Putamen (tissue), 1 donor: ENCODE measurements at regions not wholly inside any gene's neighbourhood (a gene's known extent, or its start where the extent isn't known, plus 50 kb on each side); places are given as distances from the start of the nearest gene placed in this dataset.
"Not testable (repeated sequence)": the region's sequence is repeated elsewhere in the genome, so short reads cannot be mapped to it uniquely, and the experiment has no call there.

Source experiments
- DNase-seq: peaks from one replicate; pipeline ENCODE4 v3.0.0-alpha.2; 2016; ENCODE audit warnings: low spot score

DNA sequence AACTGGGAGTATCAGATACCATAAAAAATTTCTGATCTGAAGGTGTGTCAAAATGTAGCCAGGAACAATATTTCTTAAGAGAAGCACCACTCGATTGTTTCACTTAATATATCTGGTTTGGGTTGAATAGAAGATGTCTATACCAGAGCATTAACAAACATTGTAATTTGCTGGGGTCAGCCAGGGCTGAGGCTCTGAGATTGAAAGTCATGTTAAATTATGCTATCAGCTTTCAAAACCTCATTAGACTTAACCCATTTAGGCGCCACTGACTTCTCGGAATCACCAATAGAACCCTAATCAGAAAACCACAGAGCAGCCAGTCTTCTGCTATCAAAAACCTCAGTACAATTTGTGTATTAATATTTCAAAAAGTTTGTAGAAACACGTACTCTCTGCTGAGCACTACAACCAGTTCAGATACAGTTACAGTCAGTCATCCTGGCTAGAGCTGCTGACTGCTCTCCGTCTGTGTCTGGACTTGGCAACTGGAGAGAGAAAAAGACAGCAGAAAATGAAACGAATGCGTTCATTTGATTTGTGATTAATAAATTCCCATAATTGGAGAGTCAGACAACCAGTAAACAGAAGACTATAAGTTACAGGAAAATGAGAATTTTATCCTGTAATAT lies 848.6 kb upstream of the PABPC4L start:
- no peak for DNase-seq

DNA sequence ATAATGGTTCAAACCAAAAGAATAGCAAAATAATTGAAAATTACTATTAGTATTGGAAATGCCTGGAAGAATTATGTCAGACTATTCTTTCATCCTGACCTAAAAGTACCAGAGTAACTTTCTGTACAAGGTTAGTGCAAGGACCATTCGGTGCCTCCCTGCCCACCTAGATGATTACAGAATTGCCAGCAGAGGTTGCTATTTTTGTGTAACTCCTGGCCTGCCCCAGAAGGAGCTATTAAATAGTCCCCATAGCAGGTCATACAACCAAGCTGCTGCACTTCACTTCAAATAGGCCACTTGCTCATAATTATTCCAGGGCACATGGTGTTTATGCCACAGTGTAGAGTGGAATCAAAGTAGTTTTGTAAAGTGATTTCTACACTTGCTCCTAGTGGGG lies 831.1 kb upstream of the PABPC4L start:
- DNase-seq = no peak

DNA sequence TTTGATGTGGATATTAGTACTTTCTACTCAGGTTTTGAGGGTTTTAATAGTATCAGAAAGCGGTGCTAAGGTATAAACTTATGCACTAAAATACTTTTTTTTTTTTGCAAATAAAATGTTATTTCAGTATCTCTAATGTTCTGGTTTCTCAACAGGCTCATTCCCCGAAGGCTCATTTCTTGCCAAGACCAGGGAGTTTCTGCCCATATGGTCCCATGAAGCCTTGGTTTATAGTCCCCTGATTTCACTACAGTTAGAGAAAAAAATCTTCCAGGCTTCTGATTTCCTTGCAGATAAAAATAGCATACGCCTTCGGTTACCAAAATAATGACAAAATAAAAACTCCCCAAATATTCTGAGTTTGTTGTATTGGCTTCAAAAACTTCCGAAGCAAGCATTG lies 814.2 kb upstream of the PABPC4L start:
- DNase-seq = no peak

DNA sequence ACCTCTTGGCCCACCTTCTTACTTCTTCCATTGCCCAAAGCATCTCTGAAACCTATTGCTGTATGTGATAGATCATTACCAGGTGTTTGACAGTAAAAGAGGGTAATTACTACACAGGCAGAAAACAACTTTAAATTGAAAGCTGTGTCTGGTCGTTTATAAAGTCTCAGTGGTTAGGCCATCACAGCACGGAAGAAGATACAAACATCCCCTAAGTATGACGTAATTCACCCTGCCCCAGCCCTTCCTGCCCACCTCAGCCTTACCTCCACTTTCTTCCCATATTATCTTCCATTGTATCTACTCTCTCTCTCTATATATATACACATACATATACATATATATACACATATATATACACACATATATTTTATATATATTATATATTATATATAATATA lies 805.8 kb upstream of the PABPC4L start:
- no peak for DNase-seq

DNA sequence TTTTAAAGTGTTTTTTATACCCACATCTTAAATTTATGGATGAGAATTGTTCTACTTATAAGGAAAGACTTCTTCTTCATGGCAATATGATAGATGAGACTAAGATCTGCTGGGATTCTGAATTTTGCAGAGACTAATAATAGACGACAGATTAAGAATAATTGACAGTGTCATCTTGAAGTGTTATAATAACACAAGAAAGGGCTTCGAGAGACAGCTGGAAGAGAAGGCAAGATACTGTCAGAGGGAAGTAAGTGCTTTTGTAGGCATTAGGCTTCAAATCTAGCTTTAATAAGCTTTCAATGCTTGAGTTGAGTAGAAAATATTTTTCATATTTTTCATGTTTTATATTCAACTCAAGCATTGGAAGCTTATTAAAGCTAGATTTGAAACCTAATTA lies 797.6 kb upstream of the PABPC4L start:
- DNase-seq = peak; percentile 44

DNA sequence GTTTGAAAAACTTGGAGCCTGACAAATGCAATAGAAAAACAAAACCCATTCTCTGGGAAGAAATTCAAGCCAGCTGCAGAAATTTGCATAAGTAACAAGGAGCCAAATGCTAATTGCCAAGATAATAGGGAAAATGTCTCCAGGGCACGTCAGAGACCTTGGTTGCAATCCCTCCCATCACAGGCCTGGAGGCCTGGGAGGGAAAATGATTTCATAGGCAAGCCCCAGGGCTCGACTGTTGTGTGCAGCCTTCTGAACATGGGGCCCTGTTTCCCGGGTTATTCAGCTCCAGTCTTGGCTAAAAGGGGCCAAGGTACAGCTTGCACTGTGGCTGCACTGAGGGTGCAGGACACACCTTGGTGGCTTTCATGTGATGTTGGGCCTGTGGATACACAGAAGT lies 760.4 kb upstream of the PABPC4L start:
- no peak for DNase-seq

DNA sequence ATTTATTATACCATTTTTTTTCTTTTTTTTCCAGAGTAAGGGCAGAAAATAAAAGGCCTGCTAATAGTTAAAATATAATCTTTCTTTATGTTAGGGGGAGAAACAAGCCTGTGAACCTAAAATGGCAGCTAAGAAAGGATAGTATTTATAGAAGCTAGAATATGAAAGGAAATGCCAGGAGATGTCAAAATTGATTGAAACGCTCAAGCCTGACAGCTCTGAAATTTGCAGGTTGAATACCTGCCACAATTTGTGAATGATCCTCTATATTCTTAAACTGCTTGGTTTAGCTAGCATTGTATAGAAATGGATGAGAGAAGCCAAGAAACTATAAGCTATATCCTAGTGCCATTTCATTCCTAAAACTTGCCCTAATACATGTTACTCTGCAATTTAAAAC lies 757.3 kb upstream of the PABPC4L start:
- no peak for DNase-seq

DNA sequence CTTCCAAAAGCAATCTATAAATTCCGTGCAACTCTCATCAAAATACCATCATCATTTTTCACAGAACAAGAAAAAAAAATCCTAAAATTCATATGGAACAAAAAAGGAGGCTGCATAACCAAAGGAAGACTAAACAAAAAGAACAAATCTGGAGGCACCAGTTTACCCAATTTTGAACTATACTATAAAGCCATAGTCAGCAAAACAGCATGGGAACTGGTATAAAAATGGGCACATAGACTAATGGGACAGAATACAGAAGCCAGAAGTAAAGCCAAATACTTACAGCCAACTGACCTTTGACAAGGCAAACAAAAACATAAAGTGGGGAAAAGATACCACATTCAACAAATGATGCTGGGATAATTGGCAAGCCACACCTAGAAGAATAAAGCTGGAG lies 753.5 kb upstream of the PABPC4L start:
- no peak for DNase-seq

DNA sequence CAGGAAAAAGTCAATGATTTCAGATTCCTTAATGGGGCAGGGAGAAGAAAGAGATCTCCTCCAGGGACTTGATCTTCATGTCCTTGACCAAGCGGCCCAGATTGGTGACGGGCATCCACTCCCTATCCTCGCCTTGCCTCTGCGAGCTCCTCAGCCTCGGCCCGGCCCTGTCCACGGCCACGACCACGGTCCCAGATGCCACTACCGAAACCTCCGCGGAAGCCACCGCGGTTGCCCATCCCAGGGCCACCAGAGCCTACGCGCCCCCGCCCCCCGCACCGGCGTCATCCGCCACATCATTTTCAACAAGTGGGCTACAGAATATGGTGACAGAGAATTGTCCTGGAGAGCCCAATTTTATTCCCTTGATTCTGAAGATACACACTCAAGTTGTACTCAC lies 751.2 kb upstream of the PABPC4L start:
- DNase-seq = no peak

DNA sequence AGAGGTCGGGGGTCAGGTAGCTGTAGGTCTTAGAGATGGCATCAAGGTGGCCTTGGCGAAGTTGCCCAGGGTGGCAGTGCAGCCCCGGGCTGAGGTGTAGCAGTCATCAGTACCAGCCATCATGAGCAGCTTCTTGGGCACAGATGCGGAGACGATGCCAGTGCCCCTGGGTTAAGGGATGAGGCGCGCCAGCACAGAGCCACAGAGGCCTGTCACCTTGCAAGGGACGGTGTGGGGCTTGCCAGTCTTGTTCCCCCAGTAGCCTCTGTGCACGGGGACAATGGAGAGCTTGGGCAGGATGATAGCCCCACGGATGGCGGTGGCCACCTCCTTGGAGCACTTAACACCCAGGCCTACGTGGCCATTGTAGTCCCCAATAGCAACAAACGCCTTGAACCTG lies 750.7 kb upstream of the PABPC4L start:
- no peak for DNase-seq

DNA sequence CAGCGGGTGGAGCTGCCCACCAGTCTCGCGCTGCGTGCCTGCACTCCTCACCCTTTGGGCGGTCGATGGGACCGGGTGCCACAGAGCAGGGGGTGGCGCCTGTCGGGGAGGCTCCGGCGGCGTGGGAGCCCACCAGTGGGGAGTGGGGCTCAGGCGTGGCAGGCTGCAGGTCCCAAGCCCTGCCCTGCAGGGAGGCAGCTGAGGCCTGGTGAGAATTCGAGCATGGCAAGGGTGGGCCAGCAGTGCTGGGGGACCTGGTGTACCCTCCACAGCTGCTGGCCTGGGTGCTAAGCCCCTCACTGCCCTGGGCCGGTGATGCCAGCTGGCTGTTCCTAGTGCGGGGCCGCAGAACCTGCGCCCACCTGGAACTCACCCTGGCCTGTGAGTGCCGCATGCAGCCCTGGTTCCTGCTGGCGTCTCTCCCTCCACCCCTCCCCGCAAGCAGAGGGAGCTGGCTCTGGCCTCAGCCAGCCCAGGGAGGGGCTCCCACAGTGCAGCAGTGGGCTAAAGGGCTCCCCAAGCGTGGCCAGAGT lies 746.6 kb upstream of the PABPC4L start:
- no peak for DNase-seq

DNA sequence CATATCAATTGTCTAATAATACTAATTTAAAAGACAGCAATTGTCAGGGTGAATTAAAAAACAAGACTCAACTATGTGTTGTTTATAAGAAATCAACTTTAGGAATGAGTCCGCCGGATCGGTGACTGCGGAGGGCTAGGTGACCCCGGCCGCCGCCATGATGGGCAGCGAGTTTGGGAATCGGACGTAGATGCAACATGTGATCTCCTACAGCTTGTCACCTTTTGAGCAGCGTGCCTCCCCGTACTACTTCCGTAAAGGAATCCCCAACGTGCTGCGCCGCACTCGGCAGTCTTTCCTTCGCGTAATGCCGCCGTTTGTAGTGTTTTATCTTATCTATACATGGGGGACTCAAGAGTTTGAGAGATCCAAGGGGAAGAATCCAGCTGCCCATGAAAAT lies 742.5 kb upstream of the PABPC4L start:
- no peak for DNase-seq

DNA sequence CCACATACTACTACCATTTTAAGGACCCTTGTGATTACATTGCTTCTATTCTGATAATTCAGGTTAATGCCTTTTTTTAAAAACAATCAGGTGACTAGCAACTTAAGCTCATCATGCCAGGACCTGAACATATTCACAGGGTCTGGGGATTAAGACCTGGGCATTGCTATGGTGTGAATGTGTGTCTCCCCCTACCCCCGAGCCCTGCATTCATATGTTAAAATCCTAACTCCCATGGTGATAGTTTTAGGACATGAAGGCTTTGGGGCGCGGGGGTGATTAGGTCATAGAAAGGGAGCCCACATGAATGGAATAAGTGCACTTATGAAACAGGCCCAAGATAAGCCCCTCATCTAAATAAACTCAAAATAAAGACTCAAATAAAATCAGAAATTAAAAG lies 734.4 kb upstream of the PABPC4L start:
- no peak for DNase-seq

DNA sequence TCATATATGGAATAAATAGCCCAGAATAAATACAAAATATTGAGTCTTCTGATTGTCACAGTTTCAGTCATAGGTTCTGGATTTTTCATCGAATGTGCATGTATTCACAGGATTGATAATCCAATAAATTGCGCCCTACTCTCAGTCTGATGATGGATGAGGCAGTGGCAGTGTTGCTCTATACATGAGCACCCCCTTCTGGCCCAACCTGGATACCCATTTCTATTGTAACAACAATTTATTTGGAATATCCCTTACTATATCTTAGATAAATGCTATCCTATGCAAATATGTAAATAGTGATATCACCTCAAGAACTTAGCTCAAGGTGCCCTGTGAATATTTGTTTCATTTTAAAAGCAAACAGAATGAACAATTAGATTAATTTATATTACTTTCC lies 733.7 kb upstream of the PABPC4L start:
- DNase-seq = no peak

DNA sequence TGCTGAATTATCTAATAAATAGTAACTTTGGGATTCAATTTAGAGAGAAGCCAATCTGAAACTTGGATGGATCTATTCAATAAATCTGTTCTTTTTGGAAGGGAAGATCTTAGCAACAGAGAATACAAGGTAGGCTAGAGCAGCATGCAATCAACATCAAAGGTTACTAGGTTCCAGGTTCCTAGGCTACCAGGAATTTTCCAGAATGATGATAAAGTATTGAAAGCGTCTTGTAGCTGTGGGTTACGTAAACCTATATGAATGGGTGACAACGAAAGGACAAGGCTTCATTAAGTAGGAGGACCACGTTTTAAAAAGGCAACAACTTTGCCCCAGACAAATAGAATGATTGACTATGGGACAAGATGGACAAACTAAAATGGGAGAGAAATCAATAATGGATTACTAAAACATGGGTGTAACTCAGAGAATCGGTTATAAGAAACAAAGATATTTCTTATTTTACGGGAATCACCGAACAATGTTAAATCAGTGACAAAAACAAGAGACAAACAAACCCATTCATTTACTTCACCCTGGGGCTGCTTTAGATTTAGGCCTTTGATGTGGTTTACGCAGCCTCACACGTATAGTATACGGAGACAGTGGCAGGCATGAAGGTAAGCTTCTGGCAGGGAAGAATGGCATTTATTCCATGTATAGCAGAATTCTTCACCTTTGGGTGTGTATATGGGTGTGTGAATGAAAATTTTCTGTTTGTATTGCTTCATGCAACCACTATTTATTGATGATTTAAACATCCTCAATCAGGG lies 732.6 kb upstream of the PABPC4L start:
- DNase-seq = no peak

DNA sequence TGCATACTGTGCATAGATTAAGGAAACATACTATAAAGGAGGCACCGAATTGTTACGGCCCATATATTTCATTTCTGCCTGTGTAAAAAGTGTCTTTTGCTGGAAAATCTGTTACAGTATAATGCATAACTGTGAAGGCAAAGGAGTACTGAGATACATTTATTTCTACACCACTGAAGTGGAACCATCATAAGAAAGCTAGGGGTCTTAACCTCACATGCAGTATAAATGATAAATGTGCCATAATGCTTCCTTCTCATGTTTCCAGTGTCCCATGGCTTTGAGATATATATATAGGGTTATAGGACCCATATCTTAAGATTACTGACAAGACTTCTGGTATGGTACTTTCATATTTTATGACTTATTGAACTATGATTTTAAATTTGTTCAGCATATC lies 713.8 kb upstream of the PABPC4L start:
- no peak for DNase-seq

DNA sequence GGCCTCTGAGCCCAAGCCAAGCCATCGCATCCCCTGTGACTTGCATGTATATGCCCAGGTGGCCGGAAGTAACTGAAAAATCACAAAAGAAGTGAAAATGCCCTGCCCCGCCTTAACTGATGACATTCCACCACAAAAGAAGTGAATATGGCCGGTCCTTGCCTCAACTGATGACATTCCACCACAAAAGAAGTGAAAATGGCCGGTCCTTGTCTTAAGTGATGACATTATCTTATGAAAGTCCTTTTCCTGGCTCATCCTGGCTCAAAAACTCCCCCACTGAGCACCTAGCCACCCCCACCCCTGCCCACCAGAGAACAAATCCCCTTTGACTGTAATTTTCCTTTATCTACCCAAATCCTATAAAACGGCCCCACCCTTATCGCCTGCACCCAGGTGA lies 712.7 kb upstream of the PABPC4L start:
- not testable (repeated sequence) for DNase-seq

DNA sequence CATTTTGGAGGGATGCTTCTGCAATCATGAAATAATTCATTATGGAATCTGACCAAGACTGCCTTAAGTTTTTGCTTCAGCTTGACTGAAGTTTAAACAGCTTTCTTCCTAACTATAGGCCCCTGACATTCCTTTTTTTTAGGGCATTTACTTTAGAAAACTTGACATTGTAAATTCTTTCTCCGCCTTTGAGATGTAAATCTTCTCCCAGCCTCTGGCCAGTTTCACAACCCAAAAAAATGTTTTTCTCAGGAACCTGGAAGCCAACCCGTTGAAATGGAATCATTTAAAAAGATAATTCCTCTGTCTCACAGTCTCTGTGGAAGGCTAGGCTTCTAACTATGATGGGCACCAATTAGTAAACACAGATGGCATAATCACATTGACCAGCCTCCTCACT lies 710.4 kb upstream of the PABPC4L start:
- no peak for DNase-seq

DNA sequence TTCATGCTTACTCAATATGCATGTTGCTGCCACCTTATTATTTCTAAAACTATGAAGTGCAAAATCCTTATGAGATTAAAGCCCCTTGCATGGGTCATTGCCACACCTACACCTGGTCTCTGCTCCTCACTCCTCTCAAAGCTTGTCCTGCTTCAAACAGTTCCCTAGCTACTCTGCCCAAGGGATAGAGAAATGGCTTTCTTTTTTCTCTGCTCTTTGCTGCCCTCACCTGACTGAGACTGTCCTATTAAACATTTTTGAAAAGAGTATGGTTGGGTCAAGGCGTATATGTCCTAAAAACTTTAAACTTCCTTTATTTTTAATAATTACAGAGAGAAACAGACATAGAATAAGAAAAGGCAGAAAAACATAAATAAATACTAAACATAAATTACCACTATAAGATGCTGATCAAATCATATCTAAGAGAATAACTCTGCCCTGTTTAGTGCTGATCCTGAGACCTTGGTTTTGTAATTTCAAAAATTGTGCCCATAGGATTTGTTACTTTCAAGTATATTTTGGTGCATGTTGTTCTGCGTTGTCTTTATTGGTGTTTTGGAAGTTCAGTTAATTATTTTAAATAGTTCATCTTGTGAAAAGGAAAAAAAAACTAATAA lies 704.9 kb upstream of the PABPC4L start:
- peak; percentile 7 for DNase-seq

DNA sequence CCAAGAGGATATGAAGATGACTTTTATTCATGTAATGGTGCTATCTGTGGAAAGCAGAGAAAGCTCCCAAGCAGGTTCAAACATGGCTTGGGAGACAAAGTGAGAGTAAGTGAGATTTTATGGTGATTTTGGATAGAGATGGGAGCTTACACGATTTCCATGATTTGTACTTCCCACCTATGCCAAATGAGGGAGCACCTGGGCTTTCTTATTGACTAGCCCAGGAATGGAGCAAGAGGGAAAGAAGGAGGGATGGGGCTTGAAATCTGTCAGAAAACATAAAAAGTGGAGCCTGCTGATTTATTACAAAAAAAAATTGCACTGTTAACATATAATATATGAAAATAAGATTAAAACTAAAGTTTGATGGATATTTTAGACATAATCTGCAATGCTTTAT lies 703.5 kb upstream of the PABPC4L start:
- DNase-seq = no peak

DNA sequence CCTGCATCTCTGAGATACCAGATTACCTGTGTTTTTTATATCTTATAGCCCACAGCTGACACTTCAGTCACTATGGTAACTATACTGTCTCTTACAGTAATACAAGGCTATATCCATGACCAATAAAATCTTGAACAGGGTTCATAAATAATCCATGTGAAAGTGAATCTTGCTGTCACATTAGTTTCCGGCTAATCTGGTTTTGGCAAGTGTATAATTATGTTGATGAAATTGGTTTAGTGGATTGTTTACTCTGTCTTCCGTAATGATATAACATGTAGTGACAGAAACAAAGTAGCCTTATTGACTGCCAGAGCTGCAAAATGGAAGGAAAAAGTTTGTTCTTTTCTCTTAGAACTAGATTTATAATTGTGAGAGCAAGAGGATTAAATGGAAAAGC lies 686.6 kb upstream of the PABPC4L start:
- DNase-seq = no peak

DNA sequence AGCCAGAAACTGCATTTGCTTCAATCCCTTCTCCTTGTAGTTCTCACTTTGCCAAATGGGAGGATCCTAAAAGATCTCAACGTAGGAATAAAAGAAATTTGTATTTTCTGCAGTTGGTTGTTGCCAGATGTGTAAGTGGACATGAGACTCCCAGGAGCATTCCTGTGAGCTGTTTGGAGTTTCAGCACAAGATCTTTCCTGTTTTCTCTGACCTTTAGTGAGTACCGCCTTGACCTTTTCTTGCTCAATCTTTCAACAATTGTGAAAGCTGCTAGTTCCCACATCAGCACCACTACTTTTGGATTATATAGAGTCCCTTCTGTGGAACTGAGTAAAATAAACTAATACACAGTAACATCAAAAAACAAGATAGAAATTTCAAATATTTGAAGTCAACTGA lies 683.8 kb upstream of the PABPC4L start:
- DNase-seq = no peak

DNA sequence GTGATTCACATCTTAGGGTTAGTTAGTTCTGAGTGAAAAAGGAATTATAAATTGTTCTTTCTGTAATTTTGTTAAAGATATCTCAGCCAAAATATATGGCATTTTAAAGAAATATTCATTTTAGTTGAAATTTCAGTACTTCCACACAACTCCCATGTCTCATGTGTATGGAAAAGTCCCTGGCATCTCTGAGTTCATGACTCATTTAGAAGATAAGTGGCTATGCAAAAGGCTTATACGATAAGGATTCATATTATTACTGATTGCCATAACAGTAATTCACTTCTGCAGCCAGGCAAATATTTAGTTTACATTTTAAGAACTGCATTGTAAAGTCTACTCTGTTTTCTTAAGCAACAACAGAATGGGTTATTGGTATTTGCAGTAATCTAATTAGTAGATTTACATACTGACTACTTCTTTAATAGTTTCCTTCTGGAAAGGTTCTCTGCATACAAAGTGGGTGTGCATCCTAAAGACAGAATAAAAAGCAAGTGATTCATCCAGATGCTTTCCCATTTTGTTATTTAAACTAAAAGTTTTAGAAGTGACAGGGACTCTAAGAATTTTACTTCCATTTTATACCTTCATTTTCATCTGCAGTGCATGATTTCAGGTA lies 682.4 kb upstream of the PABPC4L start:
- DNase-seq = no peak
